Loucy (cell line): ENCODE measurements at regions not wholly inside any gene's neighbourhood (a gene's known extent, or its start where the extent isn't known, plus 50 kb on each side); places are given as distances from the start of the nearest gene placed in this dataset.

Source experiments
- H2AFZ ChIP-seq: fragments of 200-600 bp; sonication (generic); 2 replicates; pipeline ENCODE4 v1.6.0; 2016; ENCODE audit warnings: antibody characterized with exemption, mild to moderate bottlenecking, low read length, moderate library complexity
- H3F3A ChIP-seq: fragments of 200-600 bp; 2 replicates; pipeline ENCODE4 v1.6.0; 2016; ENCODE audit warnings: antibody characterized with exemption, low read depth, mild to moderate bottlenecking
- H3K27me3 ChIP-seq: fragments of 200-600 bp; sonication (generic); 2 replicates; pipeline ENCODE4 v1.6.1; 2014; ENCODE audit warnings: low read length, mild to moderate bottlenecking; ENCODE audit not compliant: insufficient read depth, poor library complexity, severe bottlenecking
- H3K36me3 ChIP-seq: fragments of 200-600 bp; sonication (generic); 2 replicates; pipeline ENCODE4 v1.6.1; 2016; ENCODE audit warnings: low read length; ENCODE audit not compliant: insufficient read depth
- H3K4me1 ChIP-seq: fragments of 200-600 bp; sonication (generic); 2 replicates; pipeline ENCODE4 v1.5.1; 2014; ENCODE audit warnings: low read length, mild to moderate bottlenecking; ENCODE audit not compliant: insufficient read depth, poor library complexity, severe bottlenecking
- H3K4me2 ChIP-seq: fragments of 200-600 bp; sonication (generic); 2 replicates; pipeline ENCODE4 v1.6.0; 2014; ENCODE audit warnings: antibody characterized with exemption, low read length, low read depth, mild to moderate bottlenecking; ENCODE audit not compliant: poor library complexity, severe bottlenecking
- H3K4me3 ChIP-seq: fragments of 200-600 bp; sonication (generic); 2 replicates; pipeline ENCODE4 v1.5.1; 2014; ENCODE audit warnings: low read length, mild to moderate bottlenecking, mixed read lengths; ENCODE audit not compliant: poor library complexity, severe bottlenecking
- H3K79me2 ChIP-seq: fragments of 200-600 bp; sonication (generic); 2 replicates; pipeline ENCODE4 v1.6.1; 2014; ENCODE audit warnings: low read length; ENCODE audit not compliant: insufficient read depth
- H3K9ac ChIP-seq: fragments of 200-600 bp; sonication (generic); 2 replicates; pipeline ENCODE4 v1.6.0; 2014; ENCODE audit warnings: mild to moderate bottlenecking, low read depth, low read length, moderate library complexity; ENCODE audit not compliant: poor library complexity, severe bottlenecking
- H3K9me2 ChIP-seq: fragments of 200-600 bp; sonication (generic); replicated peaks from 2 replicates; pipeline ENCODE4 v1.6.1; 2016; ENCODE audit warnings: low read depth, low read length, mixed read lengths
- H3K9me3 ChIP-seq: fragments of 200-600 bp; sonication (generic); 2 replicates; pipeline ENCODE4 v1.6.1; 2014; ENCODE audit warnings: mild to moderate bottlenecking, antibody characterized with exemption, low read length, low read depth; ENCODE audit not compliant: insufficient read depth
- H4K20me1 ChIP-seq: fragments of 200-600 bp; sonication (generic); 2 replicates; pipeline ENCODE4 v1.6.0; 2014; ENCODE audit warnings: antibody characterized with exemption, low read length, mild to moderate bottlenecking; ENCODE audit not compliant: insufficient read depth, poor library complexity, severe bottlenecking
- CTCF ChIP-seq: fragments of 200-600 bp; sonication (generic); conservative IDR thresholded peaks from 2 replicates; pipeline ENCODE4 v1.5.1; 2014; ENCODE audit warnings: mild to moderate bottlenecking, antibody characterized with exemption, low read length
- EZH2phosphoT487 ChIP-seq: fragments of 200-600 bp; IDR thresholded peaks from 2 replicates; pipeline ENCODE4 v1.6.1; 2018; ENCODE audit warnings: antibody characterized with exemption, mild to moderate bottlenecking, moderate library complexity, borderline replicate concordance

DNA sequence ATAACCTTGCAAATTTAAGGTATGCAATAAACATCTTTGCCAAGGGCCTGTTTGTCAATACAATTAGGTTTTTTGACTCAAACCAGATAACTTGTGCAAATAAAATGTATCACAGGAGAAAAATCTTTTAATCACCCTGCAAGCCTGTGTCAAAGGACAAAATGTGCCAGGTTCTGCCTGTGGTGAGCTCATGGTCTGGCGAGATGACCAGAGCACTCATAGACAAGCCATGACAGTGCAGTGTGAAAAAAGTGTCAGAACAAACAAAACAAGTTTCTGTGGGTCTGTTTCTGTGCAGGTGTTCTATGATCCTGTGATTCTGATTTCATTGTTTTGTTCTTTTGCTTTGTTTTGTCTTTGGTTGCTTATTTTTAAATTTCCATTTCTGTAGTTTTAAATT is 847.2 kb downstream of the VRK1 start:
- H3F3A ChIP-seq: no peaks in the 10 kb centered on the region
- no peak overlapping the region for H2AFZ ChIP-seq
- no peaks in the 10 kb centered on the region for H3K27me3 ChIP-seq
- no peak overlapping the region for H3K4me2 ChIP-seq
- H3K9me3 ChIP-seq: no peaks in the 10 kb centered on the region
- H3K9me2 ChIP-seq: no peaks in the 10 kb centered on the region
- TF ChIP-seq CTCF: no peak
- TF ChIP-seq EZH2phosphoT487: no peak
- no peak overlapping the region for H3K9ac ChIP-seq
- H3K4me3 ChIP-seq: no peak overlapping the region
- no peaks in the 10 kb centered on the region for H3K4me1 ChIP-seq
- no peaks in the 10 kb centered on the region for H3K36me3 ChIP-seq
- H4K20me1 ChIP-seq: no peaks in the 10 kb centered on the region
- H3K79me2 ChIP-seq: no peaks in the 10 kb centered on the region

DNA sequence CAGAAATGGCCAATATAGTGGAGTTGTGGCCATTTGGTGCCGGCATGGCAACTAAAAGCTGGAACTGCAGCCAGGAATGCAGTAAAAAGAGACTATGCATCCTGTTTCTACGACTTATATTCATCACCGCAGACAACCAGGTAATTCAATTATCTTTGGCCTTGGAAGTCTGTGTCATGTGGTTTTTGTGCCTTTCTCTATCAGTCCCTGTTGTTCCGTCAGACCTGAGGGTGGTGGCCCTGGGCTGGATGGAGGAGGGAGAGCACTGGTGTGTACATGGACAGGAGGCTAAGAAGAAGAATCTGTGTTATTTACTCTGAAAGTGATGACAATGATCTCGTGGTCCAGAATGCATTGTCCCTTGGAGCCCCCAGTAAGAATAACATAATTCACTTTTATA is 852.6 kb downstream of the VRK1 start:
- Histone ChIP-seq H3K9me3 (no peaks in the 10 kb centered on the region), H3K9me2 (no peaks in the 10 kb centered on the region)
- TF ChIP-seq EZH2phosphoT487 (no peak), CTCF (no peak)

GRCh38 chr14:97655169-97655948 is 858.2 kb downstream of the VRK1 start:
- Histone ChIP-seq H2AFZ (no peak overlapping the region), H3K79me2 (no peaks in the 10 kb centered on the region), H3K4me3 (no peak overlapping the region), H3F3A (no peaks in the 10 kb centered on the region), H3K27me3 (no peaks in the 10 kb centered on the region), H4K20me1 (no peaks in the 10 kb centered on the region), H3K9me3 (no peaks in the 10 kb centered on the region), H3K9ac (no peak overlapping the region), H3K36me3 (no peaks in the 10 kb centered on the region), H3K9me2 (no peaks in the 10 kb centered on the region), H3K4me2 (no peak overlapping the region), H3K4me1 (no peaks in the 10 kb centered on the region)
- TF ChIP-seq CTCF: no peak
- no peak for TF ChIP-seq EZH2phosphoT487

More for the DNA sequence above, 852.6 kb downstream of the VRK1 start:
- H3K36me3 ChIP-seq: no peaks in the 10 kb centered on the region
- H4K20me1 ChIP-seq: no peaks in the 10 kb centered on the region
- H3K79me2 ChIP-seq: no peaks in the 10 kb centered on the region
- no peak overlapping the region for H3K4me2 ChIP-seq
- no peak overlapping the region for H2AFZ ChIP-seq
- H3K4me1 ChIP-seq: no peaks in the 10 kb centered on the region
- no peak overlapping the region for H3K9ac ChIP-seq
- H3K27me3 ChIP-seq: no peaks in the 10 kb centered on the region
- H3F3A ChIP-seq: no peaks in the 10 kb centered on the region
- H3K4me3 ChIP-seq: no peak overlapping the region
